IMR-90 (cell line): ENCODE measurements at regions not wholly inside any gene's neighbourhood (a gene's known extent, or its start where the extent isn't known, plus 50 kb on each side); places are given as distances from the start of the nearest gene placed in this dataset.

ENCODE experiments used
- ATAC-seq: fragments of 200-7000 bp; cut with Tn5 transposase; 2 replicates; pipeline ENCODE4 v1.9.1; 2020; ENCODE audit warnings: low read depth, mild to moderate bottlenecking, moderate library complexity
- BruUV-seq: library from RNA; stranded (reverse); fragments of 400-500 nt; replicated peaks from 2 replicates; lab custom pipeline; 2021; lab: Mats Ljungman, UMichigan
- CTCF ChIA-PET: fragments of 300-600 bp; formaldehyde crosslinking; extraction: SDS; loops from one replicate; lab custom pipeline; 2021; ENCODE audit warnings: antibody characterized with exemption; lab: Yijun Ruan, JAX
- POLR2A ChIA-PET: fragments of 300-600 bp; sonication (Branson Sonifier 250); formaldehyde crosslinking; loops from one replicate; lab custom pipeline; 2022; ENCODE audit warnings: antibody characterized with exemption; ENCODE audit not compliant: unreplicated experiment; lab: Charles Lee
- DNase-seq: peaks from one replicate; pipeline ENCODE4 v3.0.0; 2013
- H2AFZ ChIP-seq: replicated peaks from 2 replicates; pipeline ENCODE3; 2013; ENCODE audit warnings: low read length, mild to moderate bottlenecking; ENCODE audit not compliant: poor library complexity
- H2AK5ac ChIP-seq: 2 replicates; pipeline ENCODE4 v1.6.1; 2013; ENCODE audit warnings: low read depth, low read length, inconsistent platforms
- H2AK9ac ChIP-seq: replicated peaks from 2 replicates; pipeline ENCODE3; 2013; ENCODE audit warnings: mild to moderate bottlenecking, low read depth, low read length, moderate library complexity; ENCODE audit not compliant: poor library complexity
- H2BK120ac ChIP-seq: 2 replicates; pipeline ENCODE4 v1.6.1; 2013; ENCODE audit warnings: low read depth, low read length, inconsistent platforms
- H2BK15ac ChIP-seq: 3 replicates; pipeline ENCODE4 v1.6.1; 2013; ENCODE audit warnings: low read depth, low read length, inconsistent platforms
- H2BK20ac ChIP-seq: 2 replicates; pipeline ENCODE4 v1.6.1; 2013; ENCODE audit warnings: low read depth, mild to moderate bottlenecking, inconsistent platforms, low read length, moderate library complexity
- H2BK5ac ChIP-seq: 2 replicates; pipeline ENCODE4 v1.6.1; 2013; ENCODE audit warnings: mild to moderate bottlenecking, low read depth, low read length, inconsistent platforms; ENCODE audit not compliant: poor library complexity, severe bottlenecking
- H3K14ac ChIP-seq: replicated peaks from 2 replicates; pipeline ENCODE4 v1.6.1; 2013; ENCODE audit warnings: low read depth, low read length, inconsistent platforms
- H3K18ac ChIP-seq: 2 replicates; pipeline ENCODE4 v1.6.1; 2013; ENCODE audit warnings: low read depth, low read length, control low read depth
- H3K23ac ChIP-seq: 2 replicates; pipeline ENCODE4 v1.6.1; 2013; ENCODE audit warnings: low read depth, low read length, inconsistent platforms
- H3K27ac ChIP-seq: 2 replicates; pipeline ENCODE4 v1.5.1; 2013; ENCODE audit warnings: mild to moderate bottlenecking, control low read depth, low read length; ENCODE audit not compliant: insufficient read depth
- H3K27me3 ChIP-seq: 2 replicates; pipeline ENCODE4 v1.6.1; 2013; ENCODE audit warnings: low read length; ENCODE audit not compliant: control insufficient read depth, insufficient read depth
- H3K36me3 ChIP-seq: 2 replicates; pipeline ENCODE4 v1.6.1; 2013; ENCODE audit warnings: low read length, mixed read lengths; ENCODE audit not compliant: control insufficient read depth, insufficient read depth
- H3K4ac ChIP-seq: 2 replicates; pipeline ENCODE4 v1.6.1; 2013; ENCODE audit warnings: low read depth, low read length, inconsistent platforms
- H3K4me1 ChIP-seq: 2 replicates; pipeline ENCODE4 v1.6.1; 2013; ENCODE audit warnings: low read length, mixed read lengths; ENCODE audit not compliant: control insufficient read depth, insufficient read depth
- H3K4me2 ChIP-seq: 2 replicates; pipeline ENCODE4 v1.6.1; 2013; ENCODE audit warnings: low read depth, mild to moderate bottlenecking, control low read depth, low read length, moderate library complexity
- H3K4me3 ChIP-seq: 2 replicates; pipeline ENCODE4 v1.5.1; 2013; ENCODE audit warnings: low read depth, mild to moderate bottlenecking, control low read depth, low read length, moderate library complexity; ENCODE audit not compliant: insufficient read depth
- H3K56ac ChIP-seq: 2 replicates; pipeline ENCODE4 v1.6.1; 2013; ENCODE audit warnings: low read length, inconsistent platforms; ENCODE audit not compliant: insufficient read depth; ENCODE audit errors: extremely low read depth
- H3K79me1 ChIP-seq, 2 experiments: 2 replicates each; pipeline ENCODE4 v1.6.1; 2013; ENCODE audit warnings: low read length in 2 of 2, inconsistent platforms in 1 of 2, low read depth in 1 of 2
- H3K9ac ChIP-seq: 2 replicates; pipeline ENCODE4 v1.6.1; 2013; ENCODE audit warnings: low read depth, low read length, control low read depth
- H3K9me1 ChIP-seq: 2 replicates; pipeline ENCODE4 v1.6.1; 2013; ENCODE audit warnings: low read length, inconsistent platforms; ENCODE audit not compliant: insufficient read depth
- H3K9me3 ChIP-seq: 2 replicates; pipeline ENCODE4 v1.6.1; 2013; ENCODE audit warnings: low read length; ENCODE audit not compliant: control insufficient read depth, insufficient read depth
- H4K20me1 ChIP-seq: 2 replicates; pipeline ENCODE4 v1.6.1; 2013; ENCODE audit warnings: low read length, inconsistent platforms; ENCODE audit not compliant: insufficient read depth
- H4K5ac ChIP-seq: 2 replicates; pipeline ENCODE4 v1.6.1; 2013; ENCODE audit warnings: mild to moderate bottlenecking, low read depth, low read length, control low read depth
- H4K8ac ChIP-seq, 2 experiments: 2 replicates each; pipeline ENCODE4 v1.6.1; 2013; ENCODE audit warnings: low read depth in 2 of 2, low read length in 2 of 2, control low read depth in 1 of 2, inconsistent platforms in 1 of 2
- H4K91ac ChIP-seq: 2 replicates; pipeline ENCODE4 v1.6.1; 2013; ENCODE audit warnings: low read depth, low read length, inconsistent platforms; ENCODE audit not compliant: insufficient read depth
- BHLHE40 ChIP-seq: fragments of 150-350 bp; IDR thresholded peaks from 2 replicates; pipeline ENCODE4 v1.6.1; 2016; ENCODE audit warnings: mild to moderate bottlenecking, low read depth, low read length
- CEBPB ChIP-seq: IDR thresholded peaks from 2 replicates; pipeline ENCODE4 v1.6.1; 2012; ENCODE audit warnings: low read depth, low read length, improper control_type of control experiment
- CHD1 ChIP-seq: IDR thresholded peaks from 2 replicates; pipeline ENCODE4 v1.6.1; 2012; ENCODE audit warnings: low read depth, low read length, improper control_type of control experiment
- ELK1 ChIP-seq: fragments of 150-350 bp; IDR thresholded peaks from 2 replicates; pipeline ENCODE4 v1.6.1; 2016; ENCODE audit warnings: low read depth, mild to moderate bottlenecking, low read length, moderate library complexity, borderline replicate concordance
- FOS ChIP-seq: fragments of 150-350 bp; IDR thresholded peaks from 2 replicates; pipeline ENCODE4 v1.6.1; 2016; ENCODE audit warnings: low read depth, low read length
- MAFK ChIP-seq: IDR thresholded peaks from 2 replicates; pipeline ENCODE4 v1.6.1; 2012; ENCODE audit warnings: low read depth, low read length, improper control_type of control experiment
- MAZ ChIP-seq: IDR thresholded peaks from 2 replicates; pipeline ENCODE4 v1.6.1; 2012; ENCODE audit warnings: low read depth, mild to moderate bottlenecking, low read length, improper control_type of control experiment, moderate library complexity, borderline replicate concordance
- MXI1 ChIP-seq: IDR thresholded peaks from 2 replicates; pipeline ENCODE4 v1.6.1; 2012; ENCODE audit warnings: low read depth, mild to moderate bottlenecking, low read length, moderate library complexity, borderline replicate concordance
- NFE2L2 ChIP-seq: fragments of 150-350 bp; IDR thresholded peaks from 2 replicates; pipeline ENCODE4 v1.6.1; 2016; ENCODE audit warnings: low read depth, mild to moderate bottlenecking, low read length
- POLR2A ChIP-seq: IDR thresholded peaks from 2 replicates; pipeline ENCODE4 v1.6.1; 2012; ENCODE audit warnings: mild to moderate bottlenecking, low read depth, low read length
- RAD21 ChIP-seq: IDR thresholded peaks from 2 replicates; pipeline ENCODE4 v1.6.1; 2012; ENCODE audit warnings: low read length, improper control_type of control experiment
- RCOR1 ChIP-seq: IDR thresholded peaks from 2 replicates; pipeline ENCODE4 v1.6.1; 2012; ENCODE audit warnings: mild to moderate bottlenecking, low read length, improper control_type of control experiment; ENCODE audit not compliant: insufficient replicate concordance
- RFX5 ChIP-seq: IDR thresholded peaks from 2 replicates; pipeline ENCODE4 v1.8.0; 2012; ENCODE audit warnings: low read depth, mild to moderate bottlenecking, low read length, moderate library complexity
- USF2 ChIP-seq: fragments of 150-350 bp; IDR thresholded peaks from 2 replicates; pipeline ENCODE4 v1.6.1; 2017; ENCODE audit warnings: mild to moderate bottlenecking, antibody characterized with exemption, low read length, low read depth
- WGBS, 2 experiments: methylation state at CpG; one replicate each; pipeline versions ENCODE4 v1.1.5 to v1.1.7; 2013; ENCODE audit warnings: missing lambda C conversion rate in 2 of 2; ENCODE audit not compliant: insufficient read length in 1 of 2; ENCODE audit errors: extremely low coverage in 2 of 2; 5-methylcytosine and 5-hydroxymethylcytosine counted together
- dilution Hi-C: fragments of 300-500 bp; cut with HindIII; formaldehyde crosslinking; loops from one replicate; pipeline ENCODE4 v1.14.3; 2018; ENCODE audit warnings: low sequenced_read_pairs; ENCODE audit not compliant: unreplicated experiment
- in situ Hi-C: fragments of 300-500 bp; cut with MboI; formaldehyde crosslinking; loops from 3 replicates; pipeline ENCODE4 v1.14.3; 2019; ENCODE audit warnings: low sequenced_read_pairs, inconsistent platforms, mixed read lengths
- intact Hi-C: fragments of 100-400 bp; cut with micrococcal nuclease; formaldehyde crosslinking; loops from 2 replicates; pipeline ENCODE4 v1.10.0; 2022
- TF ChIP-seq, protein P1 (sequence below): conservative IDR thresholded peaks from 2 replicates; pipeline ENCODE4 v1.5.1; 2012; ENCODE audit warnings: mild to moderate bottlenecking, low read depth, low read length, improper control_type of control experiment

DNA sequence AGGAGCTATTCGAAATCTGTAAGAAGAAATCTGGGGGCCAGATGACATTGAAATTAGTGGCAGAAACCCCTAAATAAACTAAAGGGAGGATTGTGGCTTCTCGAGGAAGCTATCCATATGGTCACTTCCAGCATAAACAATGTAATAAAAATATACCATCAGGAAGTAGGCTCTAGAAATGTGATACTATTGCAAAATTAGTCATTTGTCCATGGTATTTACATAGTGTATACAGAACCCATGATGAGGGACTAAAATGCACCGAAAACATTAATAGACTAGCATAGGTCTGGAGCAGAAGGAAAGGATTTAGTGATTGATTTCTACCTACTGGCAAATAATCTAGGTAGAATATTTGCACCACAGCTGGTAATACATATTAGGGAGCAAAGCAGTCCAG lies 1344.0 kb downstream of the FSTL5 start:
- H4K8ac ChIP-seq, result no peak overlapping the region
- H3K56ac ChIP-seq, result no peak overlapping the region
- no peak overlapping the region for H3K18ac ChIP-seq
- no peak overlapping the region for H2BK15ac ChIP-seq
- no peaks in the 10 kb centered on the region for H3K9me1 ChIP-seq
- ATAC-seq (no peak), DNase-seq (no peak)
- no peak overlapping the region for H3K23ac ChIP-seq
- H3K4me2 ChIP-seq, result no peak overlapping the region
- H3K79me1 ChIP-seq, result no peaks in the 10 kb centered on the region
- H3K4me3 ChIP-seq, result no peak overlapping the region
- H4K5ac ChIP-seq, result no peak overlapping the region
- no peak overlapping the region for H3K4ac ChIP-seq
- H4K20me1 ChIP-seq, result no peaks in the 10 kb centered on the region
- no peak overlapping the region for H2BK20ac ChIP-seq
- no peak overlapping the region for H4K91ac ChIP-seq
- intact Hi-C loops (no loop called here), in situ Hi-C loops (no loop called here), dilution Hi-C loops (no loop called here)
- no peaks in the 10 kb centered on the region for H3K27me3 ChIP-seq
- no peak overlapping the region for H2AK9ac ChIP-seq
- H2BK5ac ChIP-seq, result no peak overlapping the region
- peaks cover 2% of the 10 kb centered on the region for H3K9me3 ChIP-seq
- CTCF ChIA-PET, result interaction anchor here (1.6 kb wide), 1 partner anchor 9 kb away, joined by 3 read pairs; no protein-coding TSS in a partner anchor
- no peaks in the 10 kb centered on the region for H3K36me3 ChIP-seq
- no peak overlapping the region for H2BK120ac ChIP-seq
- no peak overlapping the region for H3K14ac ChIP-seq
- TF ChIP-seq MXI1, result no peak
- no peak for TF ChIP-seq FOS
- no peak for TF ChIP-seq RFX5
- TF ChIP-seq USF2, result no peak
- TF ChIP-seq, protein P1, sequence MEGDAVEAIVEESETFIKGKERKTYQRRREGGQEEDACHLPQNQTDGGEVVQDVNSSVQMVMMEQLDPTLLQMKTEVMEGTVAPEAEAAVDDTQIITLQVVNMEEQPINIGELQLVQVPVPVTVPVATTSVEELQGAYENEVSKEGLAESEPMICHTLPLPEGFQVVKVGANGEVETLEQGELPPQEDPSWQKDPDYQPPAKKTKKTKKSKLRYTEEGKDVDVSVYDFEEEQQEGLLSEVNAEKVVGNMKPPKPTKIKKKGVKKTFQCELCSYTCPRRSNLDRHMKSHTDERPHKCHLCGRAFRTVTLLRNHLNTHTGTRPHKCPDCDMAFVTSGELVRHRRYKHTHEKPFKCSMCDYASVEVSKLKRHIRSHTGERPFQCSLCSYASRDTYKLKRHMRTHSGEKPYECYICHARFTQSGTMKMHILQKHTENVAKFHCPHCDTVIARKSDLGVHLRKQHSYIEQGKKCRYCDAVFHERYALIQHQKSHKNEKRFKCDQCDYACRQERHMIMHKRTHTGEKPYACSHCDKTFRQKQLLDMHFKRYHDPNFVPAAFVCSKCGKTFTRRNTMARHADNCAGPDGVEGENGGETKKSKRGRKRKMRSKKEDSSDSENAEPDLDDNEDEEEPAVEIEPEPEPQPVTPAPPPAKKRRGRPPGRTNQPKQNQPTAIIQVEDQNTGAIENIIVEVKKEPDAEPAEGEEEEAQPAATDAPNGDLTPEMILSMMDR, result no peak
- TF ChIP-seq RCOR1, result no peak
- TF ChIP-seq CEBPB, result no peak
- TF ChIP-seq NFE2L2, result no peak
- TF ChIP-seq POLR2A, result no peak
- TF ChIP-seq CHD1, result no peak
- no peak for TF ChIP-seq BHLHE40
- no peak for TF ChIP-seq MAZ
- TF ChIP-seq RAD21, result no peak
- TF ChIP-seq ELK1, result no peak
- no peak for TF ChIP-seq MAFK
- no peak overlapping the region for H3K27ac ChIP-seq
- no peak overlapping the region for H2AK5ac ChIP-seq
- BruUV-seq, result no TSS peak
- no peak overlapping the region for H3K9ac ChIP-seq
- H2AFZ ChIP-seq, result no peak overlapping the region
- POLR2A ChIA-PET, result no interaction called here
- no peaks in the 10 kb centered on the region for H3K4me1 ChIP-seq
- WGBS, 2 experiments, result no CpG with 5 or more reads among the region's 3 CpGs
